GM18873 (cell line): ENCODE measurements at regions not wholly inside any gene's neighbourhood (a gene's known extent, or its start where the extent isn't known, plus 50 kb on each side); places are given as distances from the start of the nearest gene placed in this dataset.

Experiments used
- ATAC-seq: cut with Tn5 transposase; IDR thresholded peaks from one replicate; pipeline ENCODE4 v1.9.1; 2021; ENCODE audit warnings: mild to moderate bottlenecking, moderate library complexity, moderate number of reproducible peaks; ENCODE audit not compliant: unreplicated experiment, low FRiP score

DNA sequence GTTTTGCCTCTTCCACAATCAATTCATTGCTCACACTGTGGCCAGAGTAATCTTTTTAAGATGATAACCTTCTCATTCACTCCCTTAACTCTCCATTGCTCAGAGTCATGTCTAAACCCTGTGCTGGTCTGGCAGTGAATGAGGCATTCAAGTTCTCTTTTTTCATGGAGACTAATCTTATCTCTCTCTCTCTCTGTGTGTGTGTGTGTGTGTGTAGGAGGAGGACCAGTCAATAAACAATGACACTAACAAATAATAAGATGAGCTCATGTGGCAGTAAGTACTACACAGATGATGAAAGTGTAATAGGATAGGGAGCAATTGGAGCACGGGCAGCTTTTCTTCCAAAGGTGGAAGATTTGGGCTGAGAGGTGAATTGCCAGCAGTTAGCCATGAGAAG lies 122.0 kb upstream of the B3GALT2 start:
- no peak for ATAC-seq

DNA sequence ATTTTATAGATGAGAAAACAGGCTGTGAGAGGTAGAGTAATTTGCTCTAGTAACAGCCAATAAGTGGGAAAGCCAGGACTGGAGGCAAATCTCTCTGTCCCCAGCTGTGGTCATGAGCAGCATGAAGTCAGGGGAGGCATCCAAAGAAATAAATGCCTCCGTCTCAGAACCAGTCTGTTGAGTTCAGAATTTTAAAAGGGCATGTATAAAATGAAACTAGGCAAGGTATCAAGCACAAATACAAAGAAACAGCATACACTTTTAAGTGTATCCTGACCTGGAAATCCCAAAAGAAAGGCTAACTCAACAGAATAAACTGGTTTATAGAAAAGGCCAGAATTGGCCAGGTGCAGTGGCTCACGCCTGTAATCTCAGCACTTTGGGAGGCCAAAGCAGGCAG lies 120.0 kb upstream of the B3GALT2 start:
- no peak for ATAC-seq
